ENCODE measurements at regions not wholly inside any gene's neighbourhood (a gene's known extent, or its start where the extent isn't known, plus 50 kb on each side); places are given as distances from the start of the nearest gene placed in this dataset.

GRCh38 chr18:61718944-61719343 is 173.9 kb downstream of the RNF152 start (continued):
- TF ChIP-seq CUX1 (CRISPR knock-in tag; IDR thresholded peaks at IDR 0.05) (no peak), NFIC (IDR thresholded peaks at IDR 0.05) (no peak), FOXK1 (CRISPR knock-in tag; IDR thresholded peaks at IDR 0.05; ENCODE audit: borderline replicate concordance) (no peak), ZBTB5 (IDR thresholded peaks at IDR 0.05) (no peak), JUNB (CRISPR knock-in tag; conservative IDR thresholded peaks at IDR 0.05) (no peak), CTCF (IDR thresholded peaks at IDR 0.05 in 2 of 3, conservative IDR thresholded peaks at IDR 0.05 in 1 of 3; ENCODE audit: insufficient read depth in 2 of 3, low read depth in 1 of 3, low read length in 3 of 3) (no peak)

Measured in K562 (cell line).